ENCODE measurements at regions not wholly inside any gene's neighbourhood (a gene's known extent, or its start where the extent isn't known, plus 50 kb on each side); places are given as distances from the start of the nearest gene placed in this dataset.

DNA sequence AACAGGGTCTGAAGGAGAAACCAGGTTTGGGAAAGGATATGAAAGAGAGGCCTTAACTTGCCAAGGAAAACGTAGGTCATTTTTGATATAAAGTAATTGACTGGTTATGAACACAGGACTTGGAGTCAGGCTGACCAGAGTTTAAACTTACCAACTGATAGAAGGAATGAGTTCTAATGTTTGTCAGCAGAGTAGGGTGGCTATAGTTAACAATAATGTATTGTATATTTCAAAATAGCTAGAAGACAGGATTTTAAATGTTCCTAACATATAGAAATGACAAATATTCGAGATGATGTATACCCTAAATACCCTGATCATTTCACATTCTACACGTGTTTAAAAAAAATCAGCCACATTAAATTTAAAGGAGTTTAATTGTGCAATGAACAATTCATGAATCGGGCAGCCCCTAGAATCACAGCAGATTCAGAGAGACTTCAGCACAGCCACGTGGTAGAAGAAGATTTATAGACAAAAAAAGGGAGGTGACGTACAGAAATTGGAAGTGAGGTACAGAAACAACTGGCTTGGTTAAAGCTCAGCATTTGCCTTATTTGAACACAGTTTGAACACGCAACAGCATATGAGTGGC lies 52.5 kb upstream of the PLEKHG7 start:
- no peak for DNase-seq

DNA sequence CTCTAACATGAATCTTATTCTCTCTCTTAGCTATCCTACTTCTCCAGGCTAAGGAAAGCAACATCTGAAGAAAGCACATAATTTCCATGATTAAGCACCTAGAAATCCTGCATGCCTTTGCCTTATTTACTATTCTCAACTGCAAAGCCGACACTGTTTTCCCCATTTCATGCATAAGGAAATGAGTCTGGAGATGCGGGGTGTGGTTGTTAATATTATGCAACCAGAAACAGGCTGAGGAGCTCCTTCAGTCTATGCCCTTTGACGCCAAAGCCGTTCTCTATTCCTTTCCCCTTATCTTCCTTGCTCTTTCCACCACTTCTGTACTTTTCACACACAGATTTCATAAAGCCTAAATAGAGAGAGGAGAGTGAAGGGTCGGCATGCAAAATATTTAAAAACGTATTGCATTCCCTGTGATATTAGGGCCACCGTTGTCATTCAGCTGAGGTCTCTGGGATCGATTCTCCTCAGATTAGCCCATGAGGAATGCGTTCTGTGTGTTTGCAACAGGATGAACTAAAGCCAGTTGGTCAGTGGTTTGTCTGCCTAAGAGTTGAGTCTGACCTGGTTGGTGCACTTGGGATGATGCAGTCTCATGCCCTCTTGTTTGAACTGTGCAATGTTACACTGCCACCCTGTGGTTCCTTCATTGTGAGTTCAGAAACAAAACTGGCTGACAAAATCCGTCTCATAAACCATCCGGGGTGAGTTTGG lies 53.1 kb upstream of the PLEKHG7 start:
- peak; percentile 60 for DNase-seq

DNA sequence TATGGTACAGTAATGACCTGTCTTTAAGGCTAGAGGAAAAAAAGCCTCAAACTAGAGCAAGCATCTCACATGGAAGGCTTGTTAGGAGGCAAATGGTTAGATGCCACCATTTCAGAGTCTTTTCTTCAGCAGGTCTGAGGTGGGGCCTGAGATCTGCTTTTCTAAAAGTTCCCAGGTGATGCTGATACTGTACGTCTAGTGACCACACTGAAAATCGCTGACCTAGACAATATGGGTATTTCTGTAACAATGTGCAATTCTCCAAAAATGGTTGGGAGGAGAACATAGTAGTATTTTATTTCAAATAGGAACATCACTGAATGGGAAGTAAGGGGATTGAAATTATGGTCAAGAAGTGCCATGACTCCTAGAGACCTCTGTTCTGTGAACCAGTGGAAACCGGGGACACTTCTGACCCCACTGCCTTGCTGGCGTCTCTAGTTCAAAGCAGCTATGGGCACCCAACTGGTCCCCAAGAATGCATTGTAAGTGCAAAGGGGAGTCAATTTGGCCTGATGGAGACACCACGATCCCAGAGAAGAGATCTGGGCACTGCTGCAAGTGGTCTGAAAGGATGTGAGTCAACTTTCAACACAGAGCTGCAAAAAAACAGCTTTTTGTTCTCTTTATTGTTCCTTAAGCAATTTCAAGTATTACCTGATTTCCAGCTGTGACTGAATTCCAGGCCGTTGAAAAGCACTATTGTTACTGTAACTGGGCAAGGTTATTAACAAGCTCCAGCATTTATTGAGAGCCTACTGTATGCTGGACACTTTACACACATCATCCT lies 54.4 kb upstream of the PLEKHG7 start:
- no peak for DNase-seq

DNA sequence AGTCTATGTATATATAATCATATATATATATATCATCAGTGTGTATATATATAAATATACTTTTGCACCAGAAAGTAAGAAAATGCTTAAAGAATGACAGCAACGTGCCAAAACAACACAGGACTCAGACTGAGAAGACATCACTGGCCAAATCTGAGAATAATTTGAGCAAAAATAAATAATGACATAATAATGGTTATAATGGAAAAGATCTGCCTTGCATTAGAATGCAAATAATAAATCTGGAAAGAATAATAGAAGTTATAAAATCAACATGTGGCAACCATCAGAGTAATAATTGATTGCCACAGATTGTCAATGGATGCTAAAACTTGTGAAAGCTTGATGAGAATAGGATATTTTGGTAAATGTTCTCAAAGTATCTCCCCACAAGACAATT lies 61.5 kb upstream of the PLEKHG7 start:
- no peak for DNase-seq

DNA sequence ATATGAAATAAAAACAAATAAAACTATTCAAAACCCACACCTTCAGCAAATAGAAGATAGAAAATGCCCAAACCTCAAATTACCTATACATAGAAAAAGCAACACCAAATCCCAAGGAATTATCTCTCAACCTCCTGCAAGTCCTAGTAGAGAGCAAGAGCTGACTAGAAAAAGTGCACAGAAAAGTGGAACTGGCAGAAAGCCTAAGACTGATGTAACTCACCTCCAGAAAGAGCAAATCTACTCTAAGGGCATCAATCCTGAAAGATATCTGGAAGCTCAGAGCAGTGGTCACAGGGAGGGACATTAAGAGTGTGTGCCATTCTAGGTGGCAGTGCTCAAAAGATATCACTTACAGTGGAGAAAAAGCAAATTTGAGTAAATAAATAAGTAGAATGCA lies 62.1 kb upstream of the PLEKHG7 start:
- no peak for DNase-seq

DNA sequence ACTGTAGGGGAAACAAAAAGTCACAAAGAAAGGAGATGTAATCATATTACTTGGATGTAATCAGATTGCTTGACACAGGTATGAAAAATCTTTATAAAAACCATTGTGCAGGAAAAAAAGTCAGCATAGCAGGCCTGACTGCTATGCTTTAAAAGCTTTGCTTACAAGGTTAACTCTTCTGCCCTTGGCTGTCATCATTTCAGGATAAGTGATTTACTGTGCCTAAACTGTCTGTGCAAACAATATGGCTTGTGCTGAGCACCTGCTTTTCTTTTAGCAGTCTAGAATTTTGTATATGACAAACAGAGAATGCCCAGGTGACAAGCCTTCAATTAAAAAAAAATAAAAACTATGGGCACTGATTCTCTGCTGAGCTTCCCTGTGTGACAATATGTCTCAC lies 63.8 kb upstream of the PLEKHG7 start:
- DNase-seq: no peak

DNA sequence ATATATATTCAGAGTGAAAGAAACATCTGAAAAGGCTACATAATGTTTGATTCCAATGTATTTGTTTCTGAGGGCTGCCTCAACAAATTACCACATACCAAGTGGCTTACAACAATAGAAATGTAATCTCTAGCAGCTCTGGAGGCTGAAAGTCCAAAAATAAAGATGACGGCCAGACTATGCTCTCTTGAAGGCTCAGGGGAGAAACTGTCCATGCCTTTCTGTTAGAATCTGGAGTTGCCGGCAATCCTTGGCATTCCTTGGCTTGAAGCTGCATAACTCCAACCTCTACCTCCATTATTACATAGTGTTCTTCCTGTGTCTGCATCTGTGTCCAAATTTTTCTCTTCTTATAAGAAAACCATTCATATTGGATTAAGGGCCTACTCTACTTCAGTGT lies 68.1 kb upstream of the PLEKHG7 start:
- DNase-seq: no peak

DNA sequence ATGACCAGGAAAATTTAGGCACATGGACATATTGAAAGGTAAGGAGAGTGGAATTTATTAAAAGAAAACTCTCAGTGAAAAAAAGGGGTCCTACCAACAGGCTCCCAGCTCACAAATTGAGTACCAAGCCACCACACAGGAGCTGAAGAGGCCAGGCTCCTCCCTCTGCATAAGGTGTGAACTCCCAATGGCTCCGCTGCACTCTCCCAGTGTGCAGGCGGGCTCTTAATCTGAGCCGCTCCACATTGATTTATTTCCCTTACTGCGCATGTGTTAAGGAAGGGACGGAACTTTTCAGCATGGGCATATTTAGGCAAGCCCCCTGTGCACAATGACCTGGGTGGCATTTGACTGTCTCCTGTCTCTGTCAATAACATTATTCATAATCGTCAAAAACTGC lies 68.6 kb upstream of the PLEKHG7 start:
- DNase-seq: no peak

DNA sequence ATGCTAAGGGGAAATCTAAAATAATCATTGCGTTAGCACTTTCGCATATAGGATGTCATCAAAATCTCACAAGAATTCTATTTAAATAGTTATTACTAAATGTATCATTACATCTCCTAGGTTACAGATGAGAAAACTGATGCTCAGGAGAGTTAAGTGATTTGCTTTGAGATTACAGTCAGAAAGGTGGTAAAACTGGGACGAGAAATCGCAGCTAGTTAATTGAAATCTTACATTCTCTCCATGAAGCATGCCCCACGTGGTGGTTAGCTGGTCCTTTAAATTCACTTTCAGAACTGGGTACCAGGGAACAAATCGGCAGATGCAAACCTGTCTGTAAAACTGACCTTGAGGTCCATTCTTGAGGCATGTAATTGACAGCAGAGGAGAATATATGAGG lies 71.8 kb upstream of the PLEKHG7 start:
- no peak for DNase-seq

DNA sequence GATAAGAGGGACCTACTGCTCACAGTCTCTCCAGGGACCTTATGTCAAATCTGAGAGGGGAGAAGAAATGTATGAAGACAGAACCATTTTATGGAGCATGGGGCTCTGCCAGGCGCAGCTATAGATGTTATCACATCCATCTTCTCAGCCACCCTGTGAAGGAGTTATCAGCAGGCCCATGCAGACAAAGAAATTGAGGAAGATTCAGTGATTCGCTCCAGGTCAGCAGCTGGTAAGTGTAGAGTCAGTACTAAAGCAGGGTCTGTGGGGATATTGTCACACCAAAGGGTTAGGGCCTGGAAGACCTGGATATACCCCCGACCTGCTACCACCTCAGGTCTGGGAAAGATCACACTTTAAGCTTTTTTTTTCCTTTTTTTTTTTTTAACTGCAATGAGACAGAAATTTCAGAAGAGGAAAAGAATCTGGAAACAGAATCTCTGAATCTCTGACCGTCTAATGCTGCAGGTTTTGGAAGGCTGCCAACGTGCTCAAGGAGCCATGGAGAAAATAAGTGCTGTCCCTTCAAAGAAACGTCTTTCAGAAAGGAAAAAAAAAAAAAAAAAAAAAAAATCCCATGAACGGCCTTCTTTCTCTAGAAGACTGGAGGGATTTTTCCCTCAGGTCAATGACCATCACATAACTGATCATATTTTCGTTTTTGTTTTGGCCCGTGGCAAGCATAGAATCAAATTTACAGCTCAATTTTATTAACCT lies 73.3 kb upstream of the PLEKHG7 start:
- DNase-seq: no peak

DNA sequence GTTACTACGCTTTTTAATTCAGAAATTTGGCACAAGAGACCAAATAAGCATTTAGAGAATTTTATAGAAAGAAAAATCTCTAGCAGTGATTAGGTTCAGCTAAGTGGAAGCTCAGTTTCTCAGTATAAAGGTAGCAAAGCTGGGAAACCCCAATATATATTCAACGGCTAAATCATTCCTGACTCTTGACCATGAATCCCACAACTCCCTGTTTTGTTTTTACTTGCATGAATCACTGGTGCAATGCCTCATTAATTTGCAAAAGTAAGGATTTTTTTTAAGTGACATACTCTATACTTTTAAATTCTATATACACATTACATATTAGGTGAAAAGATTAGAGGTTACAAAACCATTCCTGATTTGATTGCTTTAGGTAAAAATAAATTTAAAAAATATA lies 74.3 kb upstream of the PLEKHG7 start:
- no peak for DNase-seq

DNA sequence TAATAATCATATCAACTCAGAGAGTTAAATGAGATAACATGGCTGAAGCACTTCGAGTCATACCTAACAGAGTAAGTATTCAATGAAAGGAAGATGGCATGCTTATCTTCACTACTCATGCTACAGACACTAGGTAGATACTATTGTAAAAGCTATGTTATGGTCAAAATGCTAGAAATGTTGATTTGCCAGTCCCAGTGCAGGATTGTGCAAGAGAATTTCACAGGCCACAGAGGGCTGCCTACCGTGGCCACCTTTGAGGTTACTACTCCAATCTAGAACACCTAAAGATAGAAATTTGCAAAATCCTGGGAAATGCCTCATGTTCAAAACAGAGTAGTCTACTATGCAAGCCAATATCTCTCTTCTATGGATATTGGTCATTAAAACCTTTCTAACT lies 75.3 kb upstream of the PLEKHG7 start:
- DNase-seq: no peak

DNA sequence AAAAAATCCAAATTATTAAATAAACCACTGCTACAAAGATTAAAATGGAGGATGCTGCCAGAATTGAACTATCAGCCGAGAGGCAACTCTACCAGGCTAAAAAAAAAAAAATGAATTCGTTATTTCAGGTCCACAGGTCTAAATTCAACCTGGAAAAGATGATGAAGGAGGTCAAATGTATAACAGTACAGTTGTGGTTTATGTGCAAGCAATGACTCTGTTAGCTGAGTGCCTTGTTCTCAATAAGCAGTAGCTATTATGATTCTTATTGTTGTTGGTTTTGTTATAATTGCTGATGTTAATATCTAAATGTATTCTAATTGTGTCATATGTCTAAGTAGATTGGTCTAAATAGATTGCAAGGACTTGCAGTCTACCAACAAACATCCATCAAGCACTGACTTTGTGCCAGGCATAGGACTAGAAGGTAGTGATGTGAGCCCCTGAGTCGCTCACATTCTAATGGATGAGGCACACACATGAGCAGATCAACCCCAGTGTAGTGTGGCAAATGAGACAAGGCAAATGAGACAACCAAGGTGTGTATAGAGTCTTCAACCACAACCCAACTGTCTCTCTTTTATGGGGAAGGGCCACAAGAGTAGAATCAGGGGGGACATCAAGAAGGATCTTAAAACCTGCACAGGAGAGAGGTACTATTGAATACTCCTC lies 77.0 kb upstream of the PLEKHG7 start:
- no peak for DNase-seq

DNA sequence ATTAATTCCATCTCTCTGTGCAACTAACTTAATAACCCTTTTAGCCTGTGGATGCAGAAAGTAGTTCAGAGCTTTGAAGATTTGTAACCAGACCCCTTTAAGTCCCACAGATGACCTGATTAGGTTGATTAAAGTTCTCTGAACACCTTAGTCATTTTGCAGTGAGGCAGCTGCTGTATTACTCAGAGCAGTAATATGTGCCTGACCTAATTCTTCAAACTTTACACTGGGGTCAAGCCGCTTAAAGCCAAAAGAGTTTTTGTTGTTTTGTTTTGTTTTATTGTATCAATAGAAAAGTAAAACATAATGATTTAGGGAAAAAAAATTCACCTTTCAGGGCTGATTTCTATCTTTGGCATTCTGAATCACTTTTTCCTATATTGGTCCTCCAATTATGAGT lies 78.6 kb upstream of the PLEKHG7 start:
- DNase-seq: no peak

DNA sequence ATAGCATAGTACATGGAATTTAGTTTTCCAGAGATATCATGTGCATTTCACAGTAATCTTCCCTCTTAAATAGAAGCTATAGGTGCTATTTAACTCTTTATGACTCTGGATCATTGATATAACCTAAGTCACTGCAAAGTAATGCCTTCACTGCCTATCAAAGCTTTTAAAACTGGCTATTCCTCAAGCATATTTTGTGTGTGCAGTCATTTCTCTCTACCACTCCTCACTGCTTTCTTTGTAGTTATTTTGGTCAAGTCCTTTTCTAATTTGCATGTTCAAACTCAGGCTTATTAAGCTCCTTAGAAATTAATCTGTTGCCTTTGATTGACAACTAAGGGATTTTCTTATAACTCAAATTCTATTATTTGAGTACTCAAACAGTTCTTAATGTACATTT lies 79.4 kb upstream of the PLEKHG7 start:
- no peak for DNase-seq

DNA sequence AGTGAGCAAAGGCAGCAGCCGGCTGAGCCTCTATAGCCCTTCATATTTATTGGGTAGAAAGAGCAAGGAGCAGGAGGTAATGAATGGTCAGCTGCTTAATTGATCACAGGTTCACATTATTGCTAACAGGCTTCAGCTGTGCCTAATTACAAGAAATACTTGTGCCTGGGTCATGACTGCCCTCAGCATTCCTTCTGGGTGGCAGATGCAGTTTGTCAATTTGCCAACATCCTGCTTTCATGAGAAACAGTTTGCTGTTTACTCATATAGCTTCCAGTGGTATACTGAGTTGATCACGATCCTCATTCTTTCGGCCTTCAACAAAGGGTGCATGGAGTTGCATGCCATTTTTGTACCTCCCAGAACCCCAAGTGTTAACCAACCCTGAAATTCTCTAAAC lies 81.0 kb upstream of the PLEKHG7 start:
- no peak for DNase-seq

DNA sequence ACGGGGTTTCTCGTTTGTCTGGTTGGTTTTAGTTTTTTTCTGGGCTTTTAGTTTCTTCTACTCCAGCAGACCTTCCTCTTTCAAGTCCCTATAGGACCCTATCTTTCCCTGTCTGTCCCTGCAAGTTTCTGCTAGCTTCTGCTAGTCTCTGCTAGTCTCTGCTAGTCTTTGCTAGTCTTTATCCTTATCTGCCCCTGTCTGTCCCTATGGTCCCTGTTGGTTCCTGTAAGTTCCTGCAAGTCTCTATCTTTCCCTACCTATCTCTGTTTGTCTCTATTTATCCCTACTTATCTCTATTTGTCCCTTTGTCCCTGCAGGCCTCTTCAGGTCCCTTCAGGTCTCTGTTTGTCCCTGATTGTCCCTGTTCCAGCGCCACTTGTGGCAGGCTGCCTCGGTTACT lies 81.5 kb upstream of the PLEKHG7 start:
- DNase-seq: no peak

DNA sequence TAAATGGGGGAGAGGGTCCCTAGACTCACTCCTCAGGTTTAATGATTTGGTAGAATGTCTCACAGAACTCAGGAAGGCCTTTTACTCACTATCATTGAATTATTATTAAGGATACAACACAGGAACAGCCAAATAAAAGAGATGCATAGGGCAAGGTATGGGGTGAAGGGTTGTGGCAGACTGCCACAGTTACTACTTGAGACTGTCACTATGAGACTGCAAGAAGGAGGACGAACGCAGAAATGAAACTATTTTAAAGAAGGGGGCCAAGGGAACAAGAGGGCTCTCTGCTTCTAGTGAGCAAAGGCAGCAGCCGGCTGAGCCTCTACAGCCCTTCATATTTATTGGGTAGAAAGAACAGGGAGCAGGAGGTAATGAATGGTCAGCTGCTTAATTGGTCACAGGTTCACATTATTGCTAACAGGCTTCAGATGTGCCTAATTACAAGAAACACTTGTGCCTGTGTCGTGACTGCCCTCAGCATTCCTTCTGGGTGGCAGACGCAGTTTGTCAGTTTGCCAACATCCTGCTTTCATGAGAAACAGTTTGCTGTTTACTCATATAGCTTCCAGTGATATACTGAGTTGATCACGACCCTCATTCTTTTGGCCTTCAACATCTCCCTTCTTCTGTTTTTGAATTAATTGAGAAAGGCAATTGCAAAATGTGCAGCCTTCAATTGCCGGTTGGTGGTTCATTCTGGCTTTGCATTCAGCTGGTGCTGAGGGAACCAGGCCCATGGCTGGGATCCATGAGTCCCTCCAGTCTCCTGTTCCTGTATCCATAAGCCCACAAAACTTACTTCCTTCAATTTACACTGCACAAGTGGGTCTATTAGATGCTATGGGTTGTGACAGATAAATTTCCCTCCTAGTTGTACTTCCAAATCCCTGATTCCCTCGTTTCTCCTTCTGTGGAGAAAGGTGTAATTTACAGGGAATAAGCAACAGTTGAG lies 82.8 kb upstream of the PLEKHG7 start:
- DNase-seq: no peak

DNA sequence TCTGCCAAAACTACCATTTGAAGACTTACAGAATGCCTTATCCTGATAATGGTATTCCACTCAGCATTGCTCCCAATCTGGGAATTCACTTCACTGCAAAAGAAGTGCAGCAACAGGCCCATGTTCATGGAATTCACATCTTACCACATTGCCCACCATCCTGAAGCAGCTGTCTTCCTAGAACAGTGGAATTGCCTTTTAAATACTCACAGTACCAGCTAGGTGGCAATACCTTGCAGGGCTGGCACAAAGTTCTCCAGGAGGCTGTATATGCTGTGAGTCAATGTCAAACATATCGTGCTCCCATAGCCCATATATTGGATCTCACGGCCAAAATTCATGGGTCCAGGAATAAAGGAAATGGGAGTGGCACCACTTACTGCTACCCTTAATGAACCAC lies 83.8 kb upstream of the PLEKHG7 start:
- no peak for DNase-seq

DNA sequence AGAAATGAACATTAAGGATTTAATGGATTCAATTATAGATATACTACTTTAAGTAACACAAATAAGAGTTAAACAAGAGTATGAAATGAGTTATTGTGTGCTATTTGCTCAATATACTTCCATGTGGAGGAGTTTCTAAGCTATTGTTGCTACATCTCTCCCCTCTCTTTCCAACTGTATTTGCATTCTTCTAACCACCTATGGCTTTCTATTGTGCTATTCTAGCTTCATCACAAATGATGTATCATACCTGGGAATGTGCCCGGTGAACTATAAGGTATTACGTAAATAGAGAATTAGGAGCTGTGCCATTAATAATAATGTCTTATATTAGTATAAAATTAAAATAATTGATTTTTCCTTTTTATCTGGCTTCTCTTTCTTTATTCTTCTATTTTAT lies 87.1 kb upstream of the PLEKHG7 start:
- no peak for DNase-seq

DNA sequence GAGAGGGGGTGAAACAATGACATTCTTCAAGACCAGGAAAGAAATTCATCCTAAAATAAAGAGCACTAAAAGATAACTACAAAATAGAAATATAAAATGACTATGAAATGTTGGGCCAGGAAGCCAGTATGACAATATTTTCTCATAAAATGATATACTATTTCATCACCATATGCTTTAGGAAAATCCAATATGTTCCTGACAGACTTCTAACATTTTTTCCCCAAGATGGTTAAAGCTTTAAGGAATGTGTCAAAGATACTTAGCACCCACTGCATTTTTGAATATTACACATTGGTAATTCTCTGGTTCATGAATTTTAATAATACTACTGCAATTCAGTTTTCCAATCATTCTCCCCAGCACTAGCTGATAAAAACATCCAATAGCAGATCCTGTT lies 87.7 kb upstream of the PLEKHG7 start:
- no peak for DNase-seq

DNA sequence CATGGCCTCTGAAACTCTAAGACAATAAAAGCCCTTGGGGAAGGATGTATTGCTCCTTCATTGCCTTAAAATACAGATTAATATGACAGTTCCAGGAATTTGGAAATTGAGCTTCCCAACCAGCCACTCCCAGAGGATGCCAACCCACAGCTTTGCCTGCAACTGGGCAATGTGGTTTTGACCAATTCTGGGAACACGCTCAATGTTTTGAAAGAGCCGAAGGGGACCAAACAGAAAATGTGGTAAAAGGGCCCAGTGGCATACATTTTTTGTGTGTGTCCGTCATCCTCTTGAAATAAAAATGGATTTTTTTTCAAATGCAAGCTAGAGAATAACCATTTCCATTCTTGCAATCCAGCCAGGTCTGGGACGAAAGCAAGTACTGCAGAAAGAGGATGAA lies 88.3 kb upstream of the PLEKHG7 start:
- DNase-seq: no peak

Measured in activated T-cell treated with anti-CD3 and anti-CD28 coated beads for 4 hours (primary cell).